ENCODE measurements at regions not wholly inside any gene's neighbourhood (a gene's known extent, or its start where the extent isn't known, plus 50 kb on each side); places are given as distances from the start of the nearest gene placed in this dataset.

GRCh38 chr4:114088481-114088880 is 109.0 kb upstream of the ARSJ start:
- no peaks in the 10 kb centered on the region for H3K9me3 ChIP-seq (ENCODE audit: control insufficient read depth in 2 of 3, insufficient read depth in 1 of 3, low read length in 3 of 3)
- no peaks in the 10 kb centered on the region for H3K27me3 ChIP-seq (ENCODE audit: control insufficient read depth, insufficient read depth, low read length)
- no peak overlapping the region for H3K4me3 ChIP-seq (ENCODE audit: low read length in 3 of 3)
- no peak overlapping the region for H3K9ac ChIP-seq (ENCODE audit: low read length in 3 of 3)
- no peak for TF ChIP-seq CTCF (IDR thresholded peaks at IDR 0.05; ENCODE audit: borderline replicate concordance, extremely low read depth, insufficient read depth)
- FAIRE-seq (no peak), DNase-seq (no peak)
- H3K4me1 ChIP-seq (ENCODE audit: control insufficient read depth in 2 of 3, insufficient read depth in 2 of 3, low read depth in 1 of 3, low read length in 3 of 3) = no peaks in the 10 kb centered on the region
- H3K36me3 ChIP-seq (ENCODE audit: control insufficient read depth in 2 of 3, insufficient read depth in 3 of 3, low read length in 3 of 3) = no peaks in the 10 kb centered on the region
- intact Hi-C loops (cut with DNase I) = no loop called here
- no peak overlapping the region for H3K27ac ChIP-seq (ENCODE audit: low read depth in 2 of 2, low read length in 2 of 2)

- DNase-seq (no peak), FAIRE-seq (no peak)
- intact Hi-C loops (cut with DNase I) = no loop called here
- Histone ChIP-seq H3K9me3 (ENCODE audit: control insufficient read depth in 2 of 3, insufficient read depth in 1 of 3, low read length in 3 of 3) (no peaks in the 10 kb centered on the region), H3K27me3 (ENCODE audit: control insufficient read depth, insufficient read depth, low read length) (no peaks in the 10 kb centered on the region), H3K27ac (ENCODE audit: low read depth in 2 of 2, low read length in 2 of 2) (no peak overlapping the region), H3K9ac (ENCODE audit: low read length in 3 of 3) (no peak overlapping the region), H3K36me3 (ENCODE audit: control insufficient read depth in 2 of 3, insufficient read depth in 3 of 3, low read length in 3 of 3) (no peaks in the 10 kb centered on the region), H3K4me3 (ENCODE audit: low read length in 3 of 3) (no peak overlapping the region), H3K4me1 (ENCODE audit: control insufficient read depth in 2 of 3, insufficient read depth in 2 of 3, low read depth in 1 of 3, low read length in 3 of 3) (no peaks in the 10 kb centered on the region)
- TF ChIP-seq CTCF (IDR thresholded peaks at IDR 0.05; ENCODE audit: borderline replicate concordance, extremely low read depth, insufficient read depth) = no peak
Observed at GRCh38 chr4:114091546-114091945, 112.1 kb upstream of the ARSJ start.

- Histone ChIP-seq H3K27ac (ENCODE audit: low read depth in 2 of 2, low read length in 2 of 2) (no peak overlapping the region), H3K4me1 (ENCODE audit: control insufficient read depth in 2 of 3, insufficient read depth in 2 of 3, low read depth in 1 of 3, low read length in 3 of 3) (no peaks in the 10 kb centered on the region), H3K36me3 (ENCODE audit: control insufficient read depth in 2 of 3, insufficient read depth in 3 of 3, low read length in 3 of 3) (no peaks in the 10 kb centered on the region), H3K27me3 (ENCODE audit: control insufficient read depth, insufficient read depth, low read length) (no peaks in the 10 kb centered on the region), H3K9ac (ENCODE audit: low read length in 3 of 3) (no peak overlapping the region), H3K9me3 (ENCODE audit: control insufficient read depth in 2 of 3, insufficient read depth in 1 of 3, low read length in 3 of 3) (no peaks in the 10 kb centered on the region), H3K4me3 (ENCODE audit: low read length in 3 of 3) (no peak overlapping the region)
- TF ChIP-seq CTCF (IDR thresholded peaks at IDR 0.05; ENCODE audit: borderline replicate concordance, extremely low read depth, insufficient read depth) = no peak
- peak; percentile 55 for FAIRE-seq
- intact Hi-C loops (cut with DNase I) = no loop called here
- DNase-seq = no peak
Observed at GRCh38 chr4:114093221-114093715, 113.8 kb upstream of the ARSJ start.
